ENCODE measurements at regions not wholly inside any gene's neighbourhood (a gene's known extent, or its start where the extent isn't known, plus 50 kb on each side); places are given as distances from the start of the nearest gene placed in this dataset.

DNA sequence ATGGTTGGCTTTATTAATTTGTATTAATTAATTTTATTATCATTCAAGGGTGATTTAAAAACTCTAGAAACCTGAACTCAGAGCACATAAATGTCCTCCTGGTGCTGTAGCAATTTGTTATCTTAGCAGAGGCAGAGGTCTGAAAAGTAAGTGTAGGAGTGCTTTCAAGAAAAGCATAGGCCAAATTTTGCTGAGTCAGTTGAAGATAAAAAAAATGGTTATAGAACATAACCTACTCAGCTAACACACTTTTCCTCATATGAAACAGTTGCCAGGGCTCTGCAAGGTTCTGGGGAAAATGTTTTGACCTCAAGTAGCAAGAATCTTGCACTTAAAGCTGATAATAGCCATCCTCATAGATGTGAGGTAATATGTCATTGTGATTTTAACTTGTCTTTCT, 53.5 kb upstream of the CHODL start:
- no peak for DNase-seq (ENCODE audit: low spot score)
- H3K4me1 ChIP-seq (ENCODE audit: insufficient read depth, poor library complexity, severe bottlenecking): no peaks in the 10 kb centered on the region
- TF ChIP-seq, protein P1, sequence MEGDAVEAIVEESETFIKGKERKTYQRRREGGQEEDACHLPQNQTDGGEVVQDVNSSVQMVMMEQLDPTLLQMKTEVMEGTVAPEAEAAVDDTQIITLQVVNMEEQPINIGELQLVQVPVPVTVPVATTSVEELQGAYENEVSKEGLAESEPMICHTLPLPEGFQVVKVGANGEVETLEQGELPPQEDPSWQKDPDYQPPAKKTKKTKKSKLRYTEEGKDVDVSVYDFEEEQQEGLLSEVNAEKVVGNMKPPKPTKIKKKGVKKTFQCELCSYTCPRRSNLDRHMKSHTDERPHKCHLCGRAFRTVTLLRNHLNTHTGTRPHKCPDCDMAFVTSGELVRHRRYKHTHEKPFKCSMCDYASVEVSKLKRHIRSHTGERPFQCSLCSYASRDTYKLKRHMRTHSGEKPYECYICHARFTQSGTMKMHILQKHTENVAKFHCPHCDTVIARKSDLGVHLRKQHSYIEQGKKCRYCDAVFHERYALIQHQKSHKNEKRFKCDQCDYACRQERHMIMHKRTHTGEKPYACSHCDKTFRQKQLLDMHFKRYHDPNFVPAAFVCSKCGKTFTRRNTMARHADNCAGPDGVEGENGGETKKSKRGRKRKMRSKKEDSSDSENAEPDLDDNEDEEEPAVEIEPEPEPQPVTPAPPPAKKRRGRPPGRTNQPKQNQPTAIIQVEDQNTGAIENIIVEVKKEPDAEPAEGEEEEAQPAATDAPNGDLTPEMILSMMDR (IDR thresholded peaks at IDR 0.05; ENCODE audit: poor library complexity, severe bottlenecking): no peak
- H3K9me3 ChIP-seq (ENCODE audit: severe bottlenecking): no peaks in the 10 kb centered on the region
- H3K36me3 ChIP-seq (ENCODE audit: low read depth): no peaks in the 10 kb centered on the region
- no peak overlapping the region for H3K4me3 ChIP-seq (ENCODE audit: severe bottlenecking)
- no peak overlapping the region for H3K27ac ChIP-seq (ENCODE audit: poor library complexity, severe bottlenecking)
- H3K27me3 ChIP-seq (ENCODE audit: insufficient read depth, poor library complexity, severe bottlenecking): no peaks in the 10 kb centered on the region
- no peak for ATAC-seq (ENCODE audit: low read depth)

DNA sequence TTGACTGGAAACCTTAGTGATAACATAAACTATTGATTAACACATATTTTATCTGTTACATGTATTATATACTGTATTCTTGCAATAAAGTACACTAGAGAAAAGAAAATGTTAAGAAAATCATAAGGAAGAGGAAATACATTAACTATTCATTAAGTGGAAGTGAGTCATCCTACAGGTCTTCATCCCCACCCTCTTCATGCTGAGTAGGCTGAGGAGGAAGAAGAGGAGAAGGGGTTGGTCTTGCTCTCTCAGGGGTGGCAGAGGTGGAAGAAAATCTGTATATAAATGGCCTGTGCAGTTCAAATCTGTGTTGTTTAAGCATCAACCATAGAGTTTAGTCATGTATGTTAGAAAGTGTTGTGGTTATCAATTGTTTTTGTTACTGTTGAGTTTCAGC, 66.1 kb upstream of the CHODL start:
- DNase-seq (ENCODE audit: low spot score): no peak

DNA sequence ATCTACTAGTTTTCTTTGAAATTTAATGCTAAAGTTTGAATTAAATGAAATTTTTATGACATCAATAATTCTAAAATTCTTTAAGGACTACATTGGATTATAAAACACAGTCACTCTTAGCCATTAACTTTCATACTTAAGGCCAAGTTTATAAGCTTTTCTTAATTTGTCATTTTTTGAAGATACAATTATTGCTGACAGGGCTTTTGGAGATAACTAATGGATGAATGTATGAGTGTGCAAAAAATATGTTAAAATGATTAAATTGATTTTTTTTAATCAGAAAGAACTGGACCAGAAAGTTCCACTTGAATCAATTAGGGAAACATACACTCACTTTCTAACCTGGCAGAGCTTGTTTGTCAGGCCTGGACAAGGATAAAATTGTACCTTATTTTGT, 70.3 kb upstream of the CHODL start:
- no peaks in the 10 kb centered on the region for H3K4me1 ChIP-seq (ENCODE audit: insufficient read depth, poor library complexity, severe bottlenecking)
- peaks cover 8% of the 10 kb centered on the region for H3K27me3 ChIP-seq (ENCODE audit: insufficient read depth, poor library complexity, severe bottlenecking)
- no peak overlapping the region for H3K4me3 ChIP-seq (ENCODE audit: severe bottlenecking)
- ATAC-seq (ENCODE audit: low read depth) (no peak), DNase-seq (ENCODE audit: low spot score) (no peak)
- no peak overlapping the region for H3K27ac ChIP-seq (ENCODE audit: poor library complexity, severe bottlenecking)
- H3K9me3 ChIP-seq (ENCODE audit: severe bottlenecking): no peaks in the 10 kb centered on the region
- no peaks in the 10 kb centered on the region for H3K36me3 ChIP-seq (ENCODE audit: low read depth)
- TF ChIP-seq, protein P1 (IDR thresholded peaks at IDR 0.05; ENCODE audit: poor library complexity, severe bottlenecking): no peak

More for the DNA sequence above, 66.1 kb upstream of the CHODL start:
- peaks cover 2% of the 10 kb centered on the region for H3K27me3 ChIP-seq (ENCODE audit: insufficient read depth, poor library complexity, severe bottlenecking)
- no peak overlapping the region for H3K27ac ChIP-seq (ENCODE audit: poor library complexity, severe bottlenecking)
- H3K9me3 ChIP-seq (ENCODE audit: severe bottlenecking): no peaks in the 10 kb centered on the region
- H3K4me3 ChIP-seq (ENCODE audit: severe bottlenecking): no peak overlapping the region
- ATAC-seq (ENCODE audit: low read depth): no peak
- no peaks in the 10 kb centered on the region for H3K36me3 ChIP-seq (ENCODE audit: low read depth)
- TF ChIP-seq, protein P1 (IDR thresholded peaks at IDR 0.05; ENCODE audit: poor library complexity, severe bottlenecking): no peak
- H3K4me1 ChIP-seq (ENCODE audit: insufficient read depth, poor library complexity, severe bottlenecking): no peaks in the 10 kb centered on the region

DNA sequence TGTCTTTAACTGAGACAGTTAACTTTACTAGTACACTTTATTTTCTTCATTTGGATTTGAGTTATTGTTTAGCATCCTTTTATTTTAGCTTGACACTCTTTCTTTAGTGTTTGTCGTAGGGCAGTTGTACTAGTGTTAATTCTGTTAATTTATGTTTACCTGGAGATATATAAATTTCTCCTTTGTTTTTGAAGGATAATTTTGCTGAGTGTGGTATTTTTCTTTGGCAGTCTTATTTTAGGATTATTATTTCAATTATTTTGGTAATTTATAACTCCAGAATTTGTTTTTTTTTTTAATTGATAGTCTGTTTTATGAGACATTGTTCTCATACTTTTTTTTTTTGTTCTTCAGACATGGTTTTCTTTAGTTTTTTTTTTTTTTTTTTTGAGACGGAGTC, 73.8 kb upstream of the CHODL start:
- DNase-seq (ENCODE audit: low spot score): no peak

DNA sequence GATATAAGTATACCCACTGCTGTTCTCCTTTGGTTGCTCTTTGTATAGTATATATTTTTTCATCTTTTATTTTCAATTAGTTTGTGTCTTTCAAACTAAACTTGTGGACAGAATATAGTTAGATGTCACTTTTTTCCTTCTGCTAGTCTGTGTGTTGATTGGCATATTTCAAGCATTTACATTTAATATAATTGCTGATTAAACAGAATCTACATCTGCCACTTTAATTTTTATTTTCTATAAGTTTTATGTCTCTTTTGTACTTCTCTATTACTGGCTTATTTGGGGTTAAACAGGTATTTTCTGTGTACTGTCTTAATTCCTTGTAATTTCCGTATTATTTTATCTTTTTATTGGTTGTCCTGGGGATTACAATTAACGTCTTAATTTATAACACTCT, 74.4 kb upstream of the CHODL start:
- no peak overlapping the region for H3K4me3 ChIP-seq (ENCODE audit: severe bottlenecking)
- no peak overlapping the region for H3K27ac ChIP-seq (ENCODE audit: poor library complexity, severe bottlenecking)
- DNase-seq (ENCODE audit: low spot score) (no peak), ATAC-seq (ENCODE audit: low read depth) (no peak)
- TF ChIP-seq, protein P1 (IDR thresholded peaks at IDR 0.05; ENCODE audit: poor library complexity, severe bottlenecking): no peak
- H3K9me3 ChIP-seq (ENCODE audit: severe bottlenecking): no peaks in the 10 kb centered on the region
- no peaks in the 10 kb centered on the region for H3K36me3 ChIP-seq (ENCODE audit: low read depth)
- peaks cover 8% of the 10 kb centered on the region for H3K27me3 ChIP-seq (ENCODE audit: insufficient read depth, poor library complexity, severe bottlenecking)
- H3K4me1 ChIP-seq (ENCODE audit: insufficient read depth, poor library complexity, severe bottlenecking): no peaks in the 10 kb centered on the region

More for the DNA sequence above, 73.8 kb upstream of the CHODL start:
- Histone ChIP-seq H3K27ac (ENCODE audit: poor library complexity, severe bottlenecking) (no peak overlapping the region), H3K9me3 (ENCODE audit: severe bottlenecking) (no peaks in the 10 kb centered on the region), H3K4me1 (ENCODE audit: insufficient read depth, poor library complexity, severe bottlenecking) (no peaks in the 10 kb centered on the region), H3K36me3 (ENCODE audit: low read depth) (no peaks in the 10 kb centered on the region), H3K4me3 (ENCODE audit: severe bottlenecking) (no peak overlapping the region), H3K27me3 (ENCODE audit: insufficient read depth, poor library complexity, severe bottlenecking) (peaks cover 8% of the 10 kb centered on the region)
- TF ChIP-seq, protein P1 (IDR thresholded peaks at IDR 0.05; ENCODE audit: poor library complexity, severe bottlenecking): no peak
- ATAC-seq (ENCODE audit: low read depth): no peak
